ENCODE measurements at regions not wholly inside any gene's neighbourhood (a gene's known extent, or its start where the extent isn't known, plus 50 kb on each side); places are given as distances from the start of the nearest gene placed in this dataset.

- TF ChIP-seq KAT7 (CRISPR knock-in tag; IDR thresholded peaks at IDR 0.05; ENCODE audit: borderline replicate concordance): no peak
Observed at GRCh38 chr2:128499367-128500137, 180.9 kb upstream of the HS6ST1 start (continued).

GRCh38 chr2:128500138-128500800 is 181.6 kb upstream of the HS6ST1 start:
- H3K27me3 ChIP-seq (ENCODE audit: control insufficient read depth in 2 of 2, insufficient read depth in 2 of 2, low read length in 2 of 2): peaks cover 5 to 45% of the 10 kb centered on the region in 2 experiments; a peak in 4 of 5 replicates
- H3K4me2 ChIP-seq (ENCODE audit: insufficient read depth, low read length): no peak overlapping the region
- DNase-seq (ENCODE audit: extremely low read depth in 1 of 4, low spot score in 3 of 4): no peak
- POLR2A ChIA-PET: interaction anchor here (1.1 kb wide), 1 partner anchor 13 kb away, joined by 3 read pairs; no protein-coding TSS in a partner anchor
- H3K9me1 ChIP-seq (ENCODE audit: control insufficient read depth, insufficient read depth, low read length): peaks cover 4% of the 10 kb centered on the region
- no peak overlapping the region for H3K27ac ChIP-seq (ENCODE audit: extremely low read depth, low read depth, low read length)
- no peaks in the 10 kb centered on the region for H3K79me2 ChIP-seq (ENCODE audit: control insufficient read depth, insufficient read depth, low read length)
- in situ Hi-C loops (cut with MboI): no loop called here
- H3K36me3 ChIP-seq (ENCODE audit: control insufficient read depth, insufficient read depth, low read length): no peaks in the 10 kb centered on the region
- peaks cover 4% of the 10 kb centered on the region; the same call in 1 of the 2 replicates for H4K20me1 ChIP-seq (replicated peaks; ENCODE audit: control insufficient read depth, insufficient read depth, low read length)
- no peak overlapping the region for H2AFZ ChIP-seq (ENCODE audit: low read depth, low read length)
- H3K4me3 ChIP-seq: no peak overlapping the region
- 0% methylated on average over 8 of the region's 10 CpGs for WGBS (ENCODE audit: insufficient coverage, low coverage, missing lambda C conversion rate)
- FAIRE-seq: no peak
- intact Hi-C loops (cut with micrococcal nuclease): no loop called here
- BruUV-seq (replicated peaks): no TSS peak
- no peak overlapping the region for H3K9ac ChIP-seq (ENCODE audit: insufficient read depth in 1 of 2, low read depth in 2 of 2, low read length in 2 of 2)
- CTCF ChIA-PET (ENCODE audit: low intra/inter-chr PET ratio): no interaction called here
- H3K9me3 ChIP-seq (replicated peaks; ENCODE audit: control insufficient read depth, insufficient read depth, low read depth, low read length): no peaks in the 10 kb centered on the region
- peaks cover 3 to 6% of the 10 kb centered on the region in 2 experiments; a peak in 2 of 5 replicates for H3K4me1 ChIP-seq (replicated peaks in 1 of 2; ENCODE audit: control insufficient read depth in 2 of 2, insufficient read depth in 2 of 2, low read length in 2 of 2)
- ATAC-seq: no peak
- TF ChIP-seq E2F5 (CRISPR knock-in tag; IDR thresholded peaks at IDR 0.05) (no peak), ELK1 (CRISPR knock-in tag; IDR thresholded peaks at IDR 0.05) (no peak), ETV6 (IDR thresholded peaks at IDR 0.05; ENCODE audit: borderline replicate concordance in 1 of 2, low read depth in 2 of 2, low read length in 1 of 2) (no peak), ETV6 (CRISPR knock-in tag; IDR thresholded peaks at IDR 0.05; ENCODE audit: borderline replicate concordance) (no peak), ZNF77 (CRISPR knock-in tag; IDR thresholded peaks at IDR 0.05) (no peak), RBM14 (IDR thresholded peaks at IDR 0.05; ENCODE audit: borderline replicate concordance, insufficient read depth, low read depth, low read length) (no peak), CGGBP1 (CRISPR knock-in tag; IDR thresholded peaks at IDR 0.05) (no peak), RCOR1 (IDR thresholded peaks at IDR 0.05; ENCODE audit: borderline replicate concordance in 1 of 2, low read depth in 2 of 2, low read length in 2 of 2) (no peak), NCOA1 (IDR thresholded peaks at IDR 0.05; ENCODE audit: low read depth) (no peak), ZNF277 (CRISPR knock-in tag; IDR thresholded peaks at IDR 0.05; ENCODE audit: borderline replicate concordance) (no peak), THAP7 (CRISPR knock-in tag; IDR thresholded peaks at IDR 0.05) (no peak), HES1 (IDR thresholded peaks at IDR 0.05; ENCODE audit: low read depth) (no peak)
